Prostate gland (tissue), 2 donors: ENCODE measurements at regions not wholly inside any gene's neighbourhood (a gene's known extent, or its start where the extent isn't known, plus 50 kb on each side); places are given as distances from the start of the nearest gene placed in this dataset.

Experiments used
- DNase-seq: peaks from one replicate; pipeline ENCODE4 v3.0.0-alpha.2; 2019; ENCODE audit warnings: low spot score
- H3K27ac ChIP-seq, 2 donors: fragments of 200-600 bp; sonication (generic); 2 replicates each; pipeline ENCODE4 v1.5.1; 2017 to 2019
- H3K27me3 ChIP-seq: fragments of 200-600 bp; sonication (generic); replicated peaks from 2 replicates; pipeline ENCODE4 v1.5.1; 2019; ENCODE audit not compliant: insufficient read depth
- H3K36me3 ChIP-seq, 2 donors: fragments of 200-600 bp; sonication (generic); 1 replicate in 1 of 2; 2 replicates in 1 of 2; pipeline versions ENCODE4 v1.5.1 to v1.8.1; 2017 to 2019
- H3K4me1 ChIP-seq: fragments of 200-600 bp; sonication (generic); replicated peaks from 2 replicates; pipeline ENCODE4 v1.5.1; 2019
- H3K4me3 ChIP-seq, 2 donors: fragments of 200-600 bp; sonication (generic); 2 replicates each; pipeline ENCODE4 v1.5.1; 2017 to 2019
- H3K9me3 ChIP-seq: fragments of 200-600 bp; sonication (generic); 2 replicates; pipeline ENCODE4 v1.5.1; 2017
- CTCF ChIP-seq, 4 experiments: fragments of 200-600 bp in 2 of 4; fragments of 450-650 bp in 2 of 4; sonication (generic) in 2 of 4; IDR thresholded peaks; 1 replicate in 3 of 4; 2 replicates in 1 of 4; pipeline ENCODE4 v1.5.1; 2016 to 2019; ENCODE audit warnings: antibody characterized with exemption in 4 of 4, mild to moderate bottlenecking in 2 of 4, moderate library complexity in 2 of 4
- POLR2A ChIP-seq: fragments of 450-650 bp; IDR thresholded peaks from one replicate; pipeline ENCODE4 v1.6.1; 2016; ENCODE audit warnings: antibody characterized with exemption, mild to moderate bottlenecking
- POLR2AphosphoS5 ChIP-seq: sonication (generic); formaldehyde crosslinking; IDR thresholded peaks from one replicate; pipeline ENCODE4 v1.6.1; 2017; ENCODE audit warnings: antibody characterized with exemption
- WGBS: methylation state at CpG from one replicate; pipeline ENCODE4 v1.1.5; 2018; 5-methylcytosine and 5-hydroxymethylcytosine counted together
- intact Hi-C: fragments of 100-400 bp; cut with DNase I; formaldehyde crosslinking; loops from one replicate; pipeline ENCODE4 v1.14.2; 2022

GRCh38 chr10:78781991-78782390, 286.8 kb upstream of the ZMIZ1 start:
- WGBS, result 95% methylated on average over 6 of the region's 6 CpGs
- Histone ChIP-seq H3K4me1 (peaks cover 11% of the 10 kb centered on the region), H3K27ac (no peak overlapping the region), H3K36me3 (no peaks in the 10 kb centered on the region), H3K9me3 (no peaks in the 10 kb centered on the region), H3K4me3 (no peak overlapping the region), H3K27me3 (no peaks in the 10 kb centered on the region)
- TF ChIP-seq POLR2AphosphoS5 (no peak), POLR2A (no peak), CTCF (IDR thresholded peaks at IDR 0.05) (no peak)
- intact Hi-C loops, result no loop called here
- no peak for DNase-seq

GRCh38 chr10:78782441-78782840, 286.3 kb upstream of the ZMIZ1 start:
- 96% methylated on average over 6 of the region's 6 CpGs for WGBS
- TF ChIP-seq CTCF (IDR thresholded peaks at IDR 0.05), result no peak
- no peak for TF ChIP-seq POLR2AphosphoS5
- TF ChIP-seq POLR2A, result no peak
- H3K27ac ChIP-seq, result no peak overlapping the region
- no peak overlapping the region for H3K4me3 ChIP-seq
- H3K4me1 ChIP-seq, result peaks cover 7% of the 10 kb centered on the region
- no peaks in the 10 kb centered on the region for H3K9me3 ChIP-seq
- no peak for DNase-seq
- intact Hi-C loops, result no loop called here
- no peaks in the 10 kb centered on the region for H3K36me3 ChIP-seq
- no peaks in the 10 kb centered on the region for H3K27me3 ChIP-seq

- no peak overlapping the region for H3K4me3 ChIP-seq
- WGBS, result 93% methylated on average over 3 of the region's 3 CpGs
- H3K4me1 ChIP-seq, result no peaks in the 10 kb centered on the region
- TF ChIP-seq CTCF (IDR thresholded peaks at IDR 0.05), result no peak
- TF ChIP-seq POLR2AphosphoS5, result no peak
- no peak for TF ChIP-seq POLR2A
- H3K9me3 ChIP-seq, result no peaks in the 10 kb centered on the region
- H3K27ac ChIP-seq, result no peak overlapping the region
- intact Hi-C loops, result no loop called here
- no peaks in the 10 kb centered on the region for H3K36me3 ChIP-seq
- no peaks in the 10 kb centered on the region for H3K27me3 ChIP-seq
- no peak for DNase-seq
These were observed 285.0 kb upstream of the ZMIZ1 start for GRCh38 chr10:78783753-78784152.

GRCh38 chr10:78784546-78784945, 284.2 kb upstream of the ZMIZ1 start:
- WGBS, result 42% methylated on average over 3 of the region's 3 CpGs

More at GRCh38 chr10:78784546-78784945, 284.2 kb upstream of the ZMIZ1 start:
- TF ChIP-seq POLR2A, result no peak
- no peak for TF ChIP-seq POLR2AphosphoS5
- no peak for TF ChIP-seq CTCF (IDR thresholded peaks at IDR 0.05)
- H3K36me3 ChIP-seq, result no peaks in the 10 kb centered on the region
- no peak overlapping the region for H3K4me3 ChIP-seq
- no peaks in the 10 kb centered on the region for H3K9me3 ChIP-seq
- no peak for DNase-seq
- H3K4me1 ChIP-seq, result no peaks in the 10 kb centered on the region
- intact Hi-C loops, result no loop called here
- H3K27ac ChIP-seq, result no peak overlapping the region
- H3K27me3 ChIP-seq, result no peaks in the 10 kb centered on the region
